ENCODE measurements at regions not wholly inside any gene's neighbourhood (a gene's known extent, or its start where the extent isn't known, plus 50 kb on each side); places are given as distances from the start of the nearest gene placed in this dataset.
A peak's percentile ranks its signal among the peaks of the same experiment; 100 is the strongest.
"Not testable (repeated sequence)": the region's sequence is repeated elsewhere in the genome, so short reads cannot be mapped to it uniquely, and the experiment has no call there.

- Histone ChIP-seq H3K36me3 (ENCODE audit: control insufficient read depth in 2 of 2, insufficient read depth in 2 of 2, low read length in 2 of 2) (no peaks in the 10 kb centered on the region), H3K4me3 (ENCODE audit: low read length in 2 of 2) (no peak overlapping the region), H3K27me3 (ENCODE audit: control insufficient read depth in 2 of 2, insufficient read depth in 2 of 2, low read length in 2 of 2) (no peaks in the 10 kb centered on the region), H3K4me1 (ENCODE audit: control insufficient read depth in 2 of 2, insufficient read depth in 2 of 2, low read length in 2 of 2) (no peaks in the 10 kb centered on the region), H3K9me3 (ENCODE audit: control insufficient read depth in 2 of 2, low read length in 2 of 2) (no peaks in the 10 kb centered on the region), H3K9ac (ENCODE audit: low read depth in 1 of 2, low read length in 2 of 2) (no peak overlapping the region), H3K27ac (ENCODE audit: low read depth in 2 of 2, low read length in 2 of 2) (no peak overlapping the region)
Measured at GRCh38 chr2:224169847-224170246, 130.8 kb upstream of the SERPINE2 start.

GRCh38 chr2:224167781-224168180 is 128.7 kb upstream of the SERPINE2 start:
- not testable (repeated sequence) for H3K9me3 ChIP-seq (ENCODE audit: control insufficient read depth in 2 of 2, low read length in 2 of 2); H3K27me3 ChIP-seq (ENCODE audit: control insufficient read depth in 2 of 2, insufficient read depth in 2 of 2, low read length in 2 of 2); H3K9ac ChIP-seq (ENCODE audit: low read depth in 1 of 2, low read length in 2 of 2); H3K4me1 ChIP-seq (ENCODE audit: control insufficient read depth in 2 of 2, insufficient read depth in 2 of 2, low read length in 2 of 2); H3K36me3 ChIP-seq (ENCODE audit: control insufficient read depth in 2 of 2, insufficient read depth in 2 of 2, low read length in 2 of 2); H3K4me3 ChIP-seq (ENCODE audit: low read length in 2 of 2); H3K27ac ChIP-seq (ENCODE audit: low read depth in 2 of 2, low read length in 2 of 2)

- no peak overlapping the region for H3K27ac ChIP-seq (ENCODE audit: low read depth in 2 of 2, low read length in 2 of 2)
- no peak overlapping the region for H3K9ac ChIP-seq (ENCODE audit: low read depth in 1 of 2, low read length in 2 of 2)
- no peaks in the 10 kb centered on the region for H3K36me3 ChIP-seq (ENCODE audit: control insufficient read depth in 2 of 2, insufficient read depth in 2 of 2, low read length in 2 of 2)
- H3K4me3 ChIP-seq (ENCODE audit: low read length in 2 of 2), result no peak overlapping the region
- H3K9me3 ChIP-seq (ENCODE audit: control insufficient read depth in 2 of 2, low read length in 2 of 2), result no peaks in the 10 kb centered on the region
- no peaks in the 10 kb centered on the region for H3K27me3 ChIP-seq (ENCODE audit: control insufficient read depth in 2 of 2, insufficient read depth in 2 of 2, low read length in 2 of 2)
- H3K4me1 ChIP-seq (ENCODE audit: control insufficient read depth in 2 of 2, insufficient read depth in 2 of 2, low read length in 2 of 2), result no peaks in the 10 kb centered on the region
Measured at GRCh38 chr2:224166654-224167053, 127.6 kb upstream of the SERPINE2 start.

- H3K36me3 ChIP-seq (ENCODE audit: control insufficient read depth in 2 of 2, insufficient read depth in 2 of 2, low read length in 2 of 2), result no peaks in the 10 kb centered on the region
- H3K9ac ChIP-seq (ENCODE audit: low read depth in 1 of 2, low read length in 2 of 2), result no peak overlapping the region
- H3K4me1 ChIP-seq (ENCODE audit: control insufficient read depth in 2 of 2, insufficient read depth in 2 of 2, low read length in 2 of 2), result no peaks in the 10 kb centered on the region
- H3K9me3 ChIP-seq (ENCODE audit: control insufficient read depth in 2 of 2, low read length in 2 of 2), result no peaks in the 10 kb centered on the region
- H3K4me3 ChIP-seq (ENCODE audit: low read length in 2 of 2), result no peak overlapping the region
- H3K27ac ChIP-seq (ENCODE audit: low read depth in 2 of 2, low read length in 2 of 2), result no peak overlapping the region
- no peaks in the 10 kb centered on the region for H3K27me3 ChIP-seq (ENCODE audit: control insufficient read depth in 2 of 2, insufficient read depth in 2 of 2, low read length in 2 of 2)
Measured at GRCh38 chr2:224165901-224166319, 126.8 kb upstream of the SERPINE2 start.

GRCh38 chr2:224163566-224164307 is 124.7 kb upstream of the SERPINE2 start:
- Histone ChIP-seq H3K4me1 (ENCODE audit: control insufficient read depth in 2 of 2, insufficient read depth in 2 of 2, low read length in 2 of 2) (no peaks in the 10 kb centered on the region), H3K4me3 (ENCODE audit: low read length in 2 of 2) (no peak overlapping the region), H3K27ac (ENCODE audit: low read depth in 2 of 2, low read length in 2 of 2) (peak overlapping the region in 1 of 2 donors; percentile 38), H3K27me3 (ENCODE audit: control insufficient read depth in 2 of 2, insufficient read depth in 2 of 2, low read length in 2 of 2) (no peaks in the 10 kb centered on the region), H3K9me3 (ENCODE audit: control insufficient read depth in 2 of 2, low read length in 2 of 2) (no peaks in the 10 kb centered on the region), H3K9ac (ENCODE audit: low read depth in 1 of 2, low read length in 2 of 2) (no peak overlapping the region), H3K36me3 (ENCODE audit: control insufficient read depth in 2 of 2, insufficient read depth in 2 of 2, low read length in 2 of 2) (no peaks in the 10 kb centered on the region)

GRCh38 chr2:224162122-224162521 is 123.0 kb upstream of the SERPINE2 start:
- Histone ChIP-seq H3K36me3 (ENCODE audit: control insufficient read depth in 2 of 2, insufficient read depth in 2 of 2, low read length in 2 of 2) (no peaks in the 10 kb centered on the region), H3K9ac (ENCODE audit: low read depth in 1 of 2, low read length in 2 of 2) (no peak overlapping the region), H3K4me1 (ENCODE audit: control insufficient read depth in 2 of 2, insufficient read depth in 2 of 2, low read length in 2 of 2) (no peaks in the 10 kb centered on the region), H3K27ac (ENCODE audit: low read depth in 2 of 2, low read length in 2 of 2) (no peak overlapping the region), H3K4me3 (ENCODE audit: low read length in 2 of 2) (no peak overlapping the region), H3K9me3 (ENCODE audit: control insufficient read depth in 2 of 2, low read length in 2 of 2) (no peaks in the 10 kb centered on the region), H3K27me3 (ENCODE audit: control insufficient read depth in 2 of 2, insufficient read depth in 2 of 2, low read length in 2 of 2) (no peaks in the 10 kb centered on the region)

- H3K27me3 ChIP-seq (ENCODE audit: control insufficient read depth in 2 of 2, insufficient read depth in 2 of 2, low read length in 2 of 2), result no peaks in the 10 kb centered on the region
- no peak overlapping the region for H3K4me3 ChIP-seq (ENCODE audit: low read length in 2 of 2)
- H3K36me3 ChIP-seq (ENCODE audit: control insufficient read depth in 2 of 2, insufficient read depth in 2 of 2, low read length in 2 of 2), result no peaks in the 10 kb centered on the region
- no peak overlapping the region for H3K9ac ChIP-seq (ENCODE audit: low read depth in 1 of 2, low read length in 2 of 2)
- H3K27ac ChIP-seq (ENCODE audit: low read depth in 2 of 2, low read length in 2 of 2), result no peak overlapping the region
- no peaks in the 10 kb centered on the region for H3K9me3 ChIP-seq (ENCODE audit: control insufficient read depth in 2 of 2, low read length in 2 of 2)
- no peaks in the 10 kb centered on the region for H3K4me1 ChIP-seq (ENCODE audit: control insufficient read depth in 2 of 2, insufficient read depth in 2 of 2, low read length in 2 of 2)
Measured at GRCh38 chr2:224161712-224162111, 122.6 kb upstream of the SERPINE2 start.

GRCh38 chr2:224160917-224161316 is 121.8 kb upstream of the SERPINE2 start:
- H3K27me3 ChIP-seq (ENCODE audit: control insufficient read depth in 2 of 2, insufficient read depth in 2 of 2, low read length in 2 of 2), result no peaks in the 10 kb centered on the region
- H3K9ac ChIP-seq (ENCODE audit: low read depth in 1 of 2, low read length in 2 of 2), result no peak overlapping the region
- no peak overlapping the region for H3K27ac ChIP-seq (ENCODE audit: low read depth in 2 of 2, low read length in 2 of 2)
- no peaks in the 10 kb centered on the region for H3K9me3 ChIP-seq (ENCODE audit: control insufficient read depth in 2 of 2, low read length in 2 of 2)
- H3K4me1 ChIP-seq (ENCODE audit: control insufficient read depth in 2 of 2, insufficient read depth in 2 of 2, low read length in 2 of 2), result no peaks in the 10 kb centered on the region
- no peak overlapping the region for H3K4me3 ChIP-seq (ENCODE audit: low read length in 2 of 2)
- no peaks in the 10 kb centered on the region for H3K36me3 ChIP-seq (ENCODE audit: control insufficient read depth in 2 of 2, insufficient read depth in 2 of 2, low read length in 2 of 2)

- no peak overlapping the region for H3K27ac ChIP-seq (ENCODE audit: low read depth in 2 of 2, low read length in 2 of 2)
- no peaks in the 10 kb centered on the region for H3K36me3 ChIP-seq (ENCODE audit: control insufficient read depth in 2 of 2, insufficient read depth in 2 of 2, low read length in 2 of 2)
- no peaks in the 10 kb centered on the region for H3K9me3 ChIP-seq (ENCODE audit: control insufficient read depth in 2 of 2, low read length in 2 of 2)
- peaks cover 5% of the 10 kb centered on the region in 2 donors for H3K4me1 ChIP-seq (ENCODE audit: control insufficient read depth in 2 of 2, insufficient read depth in 2 of 2, low read length in 2 of 2)
- no peak overlapping the region for H3K4me3 ChIP-seq (ENCODE audit: low read length in 2 of 2)
- no peak overlapping the region for H3K9ac ChIP-seq (ENCODE audit: low read depth in 1 of 2, low read length in 2 of 2)
- H3K27me3 ChIP-seq (ENCODE audit: control insufficient read depth in 2 of 2, insufficient read depth in 2 of 2, low read length in 2 of 2), result no peaks in the 10 kb centered on the region
Measured at GRCh38 chr2:224159345-224159928, 120.4 kb upstream of the SERPINE2 start.

- Histone ChIP-seq H3K9ac (ENCODE audit: low read depth in 1 of 2, low read length in 2 of 2) (no peak overlapping the region), H3K4me3 (ENCODE audit: low read length in 2 of 2) (no peak overlapping the region), H3K9me3 (ENCODE audit: control insufficient read depth in 2 of 2, low read length in 2 of 2) (no peaks in the 10 kb centered on the region), H3K4me1 (ENCODE audit: control insufficient read depth in 2 of 2, insufficient read depth in 2 of 2, low read length in 2 of 2) (peaks cover 5% of the 10 kb centered on the region in 2 donors), H3K27ac (ENCODE audit: low read depth in 2 of 2, low read length in 2 of 2) (no peak overlapping the region), H3K27me3 (ENCODE audit: control insufficient read depth in 2 of 2, insufficient read depth in 2 of 2, low read length in 2 of 2) (no peaks in the 10 kb centered on the region), H3K36me3 (ENCODE audit: control insufficient read depth in 2 of 2, insufficient read depth in 2 of 2, low read length in 2 of 2) (no peaks in the 10 kb centered on the region)
Measured at GRCh38 chr2:224158831-224159230, 119.7 kb upstream of the SERPINE2 start.
